DND-41 (cell line): ENCODE measurements at regions not wholly inside any gene's neighbourhood (a gene's known extent, or its start where the extent isn't known, plus 50 kb on each side); places are given as distances from the start of the nearest gene placed in this dataset.

Experiments used
- EZH2 ChIP-seq: IDR thresholded peaks from 3 replicates; pipeline ENCODE4 v1.6.1; 2012; ENCODE audit warnings: borderline replicate concordance, low read depth, mild to moderate bottlenecking, moderate library complexity, low read length, inconsistent platforms; ENCODE audit not compliant: severe bottlenecking
- TF ChIP-seq, protein P1 (sequence below): IDR thresholded peaks from 2 replicates; pipeline ENCODE4 v1.5.1; 2012; ENCODE audit warnings: borderline replicate concordance, low read length, moderate library complexity, mild to moderate bottlenecking; ENCODE audit not compliant: poor library complexity, severe bottlenecking; ENCODE audit errors: extremely low read depth

DNA sequence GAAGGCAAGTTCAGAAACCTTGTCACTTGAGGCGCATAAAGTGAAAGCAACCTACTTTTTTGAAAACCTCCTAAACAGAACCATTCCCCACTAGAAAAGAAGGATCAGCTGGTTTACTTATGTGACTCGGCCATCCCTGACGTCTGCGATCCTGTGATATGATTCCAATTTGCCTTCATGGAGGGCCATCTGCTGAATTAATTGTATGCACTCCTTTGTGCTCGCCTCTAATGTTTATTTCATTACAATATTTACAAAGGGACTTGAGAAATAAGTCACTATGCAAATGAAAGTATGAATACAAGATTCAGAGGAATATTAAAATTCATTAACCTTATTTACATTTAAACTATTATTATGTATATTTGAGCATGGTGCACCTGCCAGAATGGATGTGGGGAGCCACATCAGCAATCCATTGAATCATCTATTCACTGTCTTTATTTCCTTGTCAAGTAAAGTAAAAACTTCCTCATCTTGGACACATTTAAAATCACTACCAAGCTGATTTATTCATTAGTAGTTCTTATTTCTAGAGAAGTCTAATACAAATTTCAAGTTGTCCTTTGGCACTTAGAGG is 96.5 kb downstream of the RBM43 start:
- TF ChIP-seq, protein P1, sequence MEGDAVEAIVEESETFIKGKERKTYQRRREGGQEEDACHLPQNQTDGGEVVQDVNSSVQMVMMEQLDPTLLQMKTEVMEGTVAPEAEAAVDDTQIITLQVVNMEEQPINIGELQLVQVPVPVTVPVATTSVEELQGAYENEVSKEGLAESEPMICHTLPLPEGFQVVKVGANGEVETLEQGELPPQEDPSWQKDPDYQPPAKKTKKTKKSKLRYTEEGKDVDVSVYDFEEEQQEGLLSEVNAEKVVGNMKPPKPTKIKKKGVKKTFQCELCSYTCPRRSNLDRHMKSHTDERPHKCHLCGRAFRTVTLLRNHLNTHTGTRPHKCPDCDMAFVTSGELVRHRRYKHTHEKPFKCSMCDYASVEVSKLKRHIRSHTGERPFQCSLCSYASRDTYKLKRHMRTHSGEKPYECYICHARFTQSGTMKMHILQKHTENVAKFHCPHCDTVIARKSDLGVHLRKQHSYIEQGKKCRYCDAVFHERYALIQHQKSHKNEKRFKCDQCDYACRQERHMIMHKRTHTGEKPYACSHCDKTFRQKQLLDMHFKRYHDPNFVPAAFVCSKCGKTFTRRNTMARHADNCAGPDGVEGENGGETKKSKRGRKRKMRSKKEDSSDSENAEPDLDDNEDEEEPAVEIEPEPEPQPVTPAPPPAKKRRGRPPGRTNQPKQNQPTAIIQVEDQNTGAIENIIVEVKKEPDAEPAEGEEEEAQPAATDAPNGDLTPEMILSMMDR, result no peak
- no peak for TF ChIP-seq EZH2
